Ishikawa (cell line): ENCODE measurements at regions not wholly inside any gene's neighbourhood (a gene's known extent, or its start where the extent isn't known, plus 50 kb on each side); places are given as distances from the start of the nearest gene placed in this dataset.

Experiments
- CEBPB ChIP-seq: IDR thresholded peaks from 2 replicates; pipeline ENCODE4 v1.6.1; 2012
- CREB1 ChIP-seq: IDR thresholded peaks from 2 replicates; pipeline ENCODE4 v1.6.1; 2012; ENCODE audit warnings: low read depth
- EGR1 ChIP-seq: IDR thresholded peaks from 2 replicates; pipeline ENCODE4 v1.6.1; 2012
- EP300 ChIP-seq: IDR thresholded peaks from 2 replicates; pipeline ENCODE4 v1.6.1; 2012; ENCODE audit warnings: borderline replicate concordance
- FOXM1 ChIP-seq: IDR thresholded peaks from 2 replicates; pipeline ENCODE4 v1.6.1; 2012; ENCODE audit warnings: low read depth, borderline replicate concordance
- NFIC ChIP-seq: IDR thresholded peaks from 2 replicates; pipeline ENCODE4 v1.6.1; 2012
- RAD21 ChIP-seq: IDR thresholded peaks from 2 replicates; pipeline ENCODE4 v1.6.1; 2012; ENCODE audit warnings: low read depth
- TAF1 ChIP-seq: IDR thresholded peaks from 2 replicates; pipeline ENCODE4 v1.6.1; 2012; ENCODE audit warnings: low read depth, mild to moderate bottlenecking
- TCF12 ChIP-seq: IDR thresholded peaks from 2 replicates; pipeline ENCODE4 v1.6.1; 2012; ENCODE audit warnings: low read depth
- TEAD4 ChIP-seq: IDR thresholded peaks from 2 replicates; pipeline ENCODE4 v1.6.1; 2012
- YY1 ChIP-seq: IDR thresholded peaks from 2 replicates; pipeline ENCODE4 v1.6.1; 2012; ENCODE audit warnings: low read depth
- ZBTB7A ChIP-seq: IDR thresholded peaks from 2 replicates; pipeline ENCODE4 v1.6.1; 2012; ENCODE audit warnings: low read depth
- TF ChIP-seq, protein P1 (sequence below): IDR thresholded peaks from 2 replicates; pipeline ENCODE4 v1.6.1; 2012
- TF ChIP-seq, protein P2 (sequence below): IDR thresholded peaks from 2 replicates; pipeline ENCODE4 v1.6.1; 2012; ENCODE audit warnings: low read depth, mild to moderate bottlenecking
- TF ChIP-seq, protein P3 (sequence below): IDR thresholded peaks from 2 replicates; pipeline ENCODE4 v1.6.1; 2012

DNA sequence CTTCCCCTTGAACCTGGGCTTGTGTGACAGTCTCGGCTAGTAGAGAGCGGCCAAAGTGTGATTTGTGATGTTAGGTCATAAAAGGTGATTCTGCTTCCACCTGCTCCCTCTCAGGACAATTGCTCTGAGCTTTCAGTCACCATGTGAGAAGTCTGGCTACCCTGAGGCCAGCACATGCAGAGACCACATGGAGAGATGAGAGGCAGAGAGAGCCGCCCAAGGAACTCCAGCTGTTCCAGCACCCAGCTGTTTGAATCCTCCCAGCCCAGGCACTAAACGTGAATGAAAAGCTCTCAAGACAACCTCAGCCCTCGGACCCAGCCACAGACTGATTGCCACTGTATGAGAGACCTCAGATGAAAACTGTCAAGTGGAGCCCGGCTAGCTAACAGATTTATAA, 143.4 kb upstream of the EEF1E1 start:
- no peak for TF ChIP-seq TEAD4
- TF ChIP-seq, protein P1, sequence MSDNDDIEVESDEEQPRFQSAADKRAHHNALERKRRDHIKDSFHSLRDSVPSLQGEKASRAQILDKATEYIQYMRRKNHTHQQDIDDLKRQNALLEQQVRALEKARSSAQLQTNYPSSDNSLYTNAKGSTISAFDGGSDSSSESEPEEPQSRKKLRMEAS: no peak
- TF ChIP-seq RAD21: no peak
- no peak for TF ChIP-seq YY1
- no peak for TF ChIP-seq TCF12
- no peak for TF ChIP-seq ZBTB7A
- no peak for TF ChIP-seq EGR1
- no peak for TF ChIP-seq TAF1
- TF ChIP-seq CREB1: no peak
- TF ChIP-seq CEBPB: no peak
- TF ChIP-seq FOXM1: no peak
- no peak for TF ChIP-seq EP300
- TF ChIP-seq, protein P2, sequence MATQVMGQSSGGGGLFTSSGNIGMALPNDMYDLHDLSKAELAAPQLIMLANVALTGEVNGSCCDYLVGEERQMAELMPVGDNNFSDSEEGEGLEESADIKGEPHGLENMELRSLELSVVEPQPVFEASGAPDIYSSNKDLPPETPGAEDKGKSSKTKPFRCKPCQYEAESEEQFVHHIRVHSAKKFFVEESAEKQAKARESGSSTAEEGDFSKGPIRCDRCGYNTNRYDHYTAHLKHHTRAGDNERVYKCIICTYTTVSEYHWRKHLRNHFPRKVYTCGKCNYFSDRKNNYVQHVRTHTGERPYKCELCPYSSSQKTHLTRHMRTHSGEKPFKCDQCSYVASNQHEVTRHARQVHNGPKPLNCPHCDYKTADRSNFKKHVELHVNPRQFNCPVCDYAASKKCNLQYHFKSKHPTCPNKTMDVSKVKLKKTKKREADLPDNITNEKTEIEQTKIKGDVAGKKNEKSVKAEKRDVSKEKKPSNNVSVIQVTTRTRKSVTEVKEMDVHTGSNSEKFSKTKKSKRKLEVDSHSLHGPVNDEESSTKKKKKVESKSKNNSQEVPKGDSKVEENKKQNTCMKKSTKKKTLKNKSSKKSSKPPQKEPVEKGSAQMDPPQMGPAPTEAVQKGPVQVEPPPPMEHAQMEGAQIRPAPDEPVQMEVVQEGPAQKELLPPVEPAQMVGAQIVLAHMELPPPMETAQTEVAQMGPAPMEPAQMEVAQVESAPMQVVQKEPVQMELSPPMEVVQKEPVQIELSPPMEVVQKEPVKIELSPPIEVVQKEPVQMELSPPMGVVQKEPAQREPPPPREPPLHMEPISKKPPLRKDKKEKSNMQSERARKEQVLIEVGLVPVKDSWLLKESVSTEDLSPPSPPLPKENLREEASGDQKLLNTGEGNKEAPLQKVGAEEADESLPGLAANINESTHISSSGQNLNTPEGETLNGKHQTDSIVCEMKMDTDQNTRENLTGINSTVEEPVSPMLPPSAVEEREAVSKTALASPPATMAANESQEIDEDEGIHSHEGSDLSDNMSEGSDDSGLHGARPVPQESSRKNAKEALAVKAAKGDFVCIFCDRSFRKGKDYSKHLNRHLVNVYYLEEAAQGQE: no peak
- no peak for TF ChIP-seq NFIC
- TF ChIP-seq, protein P3, sequence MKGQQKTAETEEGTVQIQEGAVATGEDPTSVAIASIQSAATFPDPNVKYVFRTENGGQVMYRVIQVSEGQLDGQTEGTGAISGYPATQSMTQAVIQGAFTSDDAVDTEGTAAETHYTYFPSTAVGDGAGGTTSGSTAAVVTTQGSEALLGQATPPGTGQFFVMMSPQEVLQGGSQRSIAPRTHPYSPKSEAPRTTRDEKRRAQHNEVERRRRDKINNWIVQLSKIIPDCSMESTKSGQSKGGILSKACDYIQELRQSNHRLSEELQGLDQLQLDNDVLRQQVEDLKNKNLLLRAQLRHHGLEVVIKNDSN: no peak

DNA sequence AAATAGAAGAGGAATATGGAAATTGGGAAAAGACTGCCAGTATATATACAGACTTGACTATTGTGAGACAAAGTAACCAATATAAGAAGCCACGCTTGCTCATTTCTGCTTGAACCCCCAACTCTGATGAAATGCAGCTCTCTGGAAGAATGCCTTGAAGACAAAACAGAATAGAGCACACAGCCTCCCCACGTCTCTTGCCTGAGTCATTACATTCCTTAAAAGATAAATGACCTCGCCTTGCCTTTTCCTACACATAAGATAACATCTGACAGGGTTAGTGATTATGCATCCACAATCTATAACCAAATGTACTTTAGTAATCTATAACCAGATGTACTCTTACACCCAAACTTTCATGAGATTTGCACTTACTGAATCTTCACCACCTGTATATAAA, 141.1 kb upstream of the EEF1E1 start:
- no peak for TF ChIP-seq EGR1
- no peak for TF ChIP-seq FOXM1
- TF ChIP-seq TCF12: no peak
- TF ChIP-seq TEAD4: no peak
- no peak for TF ChIP-seq NFIC
- TF ChIP-seq, protein P3: no peak
- TF ChIP-seq RAD21: no peak
- no peak for TF ChIP-seq ZBTB7A

DNA sequence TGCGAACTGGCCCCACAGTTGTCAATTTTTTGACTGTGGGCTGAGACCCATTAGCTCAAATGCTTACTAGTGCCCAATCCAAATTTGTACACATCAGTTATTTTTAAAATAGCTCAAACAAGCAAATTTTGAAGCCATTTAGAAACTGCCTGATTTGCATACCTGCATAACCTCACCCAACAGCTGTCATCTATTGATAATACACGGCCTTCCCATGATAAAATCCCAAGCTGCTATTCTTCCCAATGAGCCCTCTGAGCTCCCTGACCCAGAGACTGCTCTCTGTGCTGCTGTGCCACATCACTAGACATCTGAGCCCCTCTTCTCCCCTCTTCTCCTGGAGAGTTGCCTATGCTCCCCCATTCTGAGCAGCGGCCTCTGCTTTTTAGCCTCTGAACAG, 140.5 kb upstream of the EEF1E1 start:
- TF ChIP-seq EGR1 (no peak), CREB1 (no peak), FOXM1 (no peak), YY1 (no peak), TEAD4 (no peak)
- TF ChIP-seq, protein P1: no peak
- TF ChIP-seq, protein P2: no peak

DNA sequence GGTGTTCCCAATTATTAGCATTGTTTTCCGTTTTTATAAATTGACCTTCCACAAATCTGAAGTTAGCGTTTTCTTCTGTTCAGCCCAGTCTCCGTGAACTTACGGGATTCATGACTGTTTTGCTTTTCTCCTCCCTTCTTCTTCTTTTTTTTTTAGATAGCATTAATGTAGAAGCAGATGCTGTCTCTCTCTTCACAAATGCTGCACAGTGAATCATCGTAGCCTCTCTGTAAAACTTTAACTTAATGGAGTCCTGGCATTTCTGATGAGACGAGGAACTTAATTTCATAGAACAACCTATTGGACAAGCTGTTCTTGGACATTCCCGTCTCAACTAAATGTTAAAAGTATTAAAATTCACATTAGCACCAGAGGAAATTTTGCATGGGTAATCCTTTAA, 138.0 kb upstream of the EEF1E1 start:
- TF ChIP-seq, protein P3: no peak
- no peak for TF ChIP-seq EP300
- no peak for TF ChIP-seq YY1
- no peak for TF ChIP-seq CREB1

DNA sequence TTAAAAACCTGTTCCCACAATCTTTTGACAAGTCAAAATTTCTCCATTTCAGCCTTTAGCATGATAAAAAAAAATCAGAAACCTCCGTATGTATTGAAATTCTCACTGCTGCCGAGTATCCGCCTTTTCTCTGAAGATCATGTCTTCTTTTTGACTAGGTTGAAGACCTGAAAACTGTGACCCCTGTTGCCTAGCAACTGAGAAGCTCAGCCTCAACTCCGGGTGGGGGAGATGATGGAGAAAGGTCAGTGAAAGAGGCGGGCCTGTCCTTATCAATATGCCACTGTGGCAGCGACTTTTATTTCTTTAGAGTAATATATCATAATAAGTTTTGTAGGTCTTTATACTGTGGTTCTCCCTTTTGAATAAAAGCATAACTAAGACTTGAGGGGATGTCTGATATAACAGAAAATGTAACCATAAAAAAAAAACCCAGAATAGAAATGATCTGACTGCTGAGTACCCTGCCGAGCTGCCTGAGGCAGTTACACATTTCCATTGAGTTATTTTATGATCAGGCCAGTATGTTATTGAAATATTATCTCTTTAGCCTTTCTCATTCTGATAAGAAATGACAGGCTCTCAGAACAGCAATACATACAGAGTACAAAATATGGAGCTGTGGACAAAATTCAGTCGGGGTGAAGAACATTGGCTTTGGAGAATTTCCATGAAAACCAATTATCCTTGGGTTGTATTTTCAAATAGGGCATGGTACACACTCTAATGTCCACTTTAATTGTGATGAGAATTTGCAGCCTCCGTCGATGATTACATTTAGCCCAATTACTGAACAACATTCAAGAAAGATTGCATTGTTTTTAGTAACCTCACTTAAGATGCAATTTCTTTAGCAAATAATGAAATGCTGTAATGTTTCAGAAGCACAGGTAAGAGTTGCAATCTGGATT, 136.7 kb upstream of the EEF1E1 start:
- TF ChIP-seq TAF1 (no peak), TEAD4 (no peak), EP300 (no peak), YY1 (no peak)
- TF ChIP-seq, protein P2: no peak
- TF ChIP-seq, protein P1: no peak
- TF ChIP-seq, protein P3: no peak
